Neural progenitor cell (in vitro differentiated cells): ENCODE measurements at regions not wholly inside any gene's neighbourhood (a gene's known extent, or its start where the extent isn't known, plus 50 kb on each side); places are given as distances from the start of the nearest gene placed in this dataset.

Experiments used
- DNase-seq: peaks from one replicate; pipeline ENCODE4 v3.0.0-alpha.2; 2016; ENCODE audit warnings: low spot score
- H2AFZ ChIP-seq: fragments of 200-600 bp; sonication (generic); replicated peaks from 2 replicates; pipeline ENCODE4 v1.6.1; 2016; ENCODE audit warnings: antibody characterized with exemption
- H3F3A ChIP-seq: fragments of 200-600 bp; sonication (generic); 2 replicates; pipeline ENCODE4 v1.6.1; 2016; ENCODE audit warnings: antibody characterized with exemption, low read depth
- H3K27ac ChIP-seq: fragments of 200-600 bp; sonication (generic); 2 replicates; pipeline ENCODE4 v1.5.1; 2016; ENCODE audit warnings: mild to moderate bottlenecking
- H3K27me3 ChIP-seq: fragments of 200-600 bp; sonication (generic); 2 replicates; pipeline ENCODE4 v1.6.1; 2016; ENCODE audit warnings: mild to moderate bottlenecking, moderate library complexity
- H3K36me3 ChIP-seq: fragments of 200-600 bp; sonication (generic); 2 replicates; pipeline ENCODE4 v1.5.1; 2016
- H3K4me1 ChIP-seq: fragments of 200-600 bp; sonication (generic); 2 replicates; pipeline ENCODE4 v1.6.1; 2016; ENCODE audit warnings: mixed run types
- H3K4me2 ChIP-seq: fragments of 200-600 bp; sonication (generic); 2 replicates; pipeline ENCODE4 v1.6.1; 2016
- H3K4me3 ChIP-seq: fragments of 200-600 bp; sonication (generic); 2 replicates; pipeline ENCODE4 v1.5.1; 2016
- H3K79me2 ChIP-seq: fragments of 200-600 bp; sonication (generic); 2 replicates; pipeline ENCODE4 v1.6.1; 2016; ENCODE audit warnings: low read depth
- H3K9ac ChIP-seq: fragments of 200-600 bp; sonication (generic); 2 replicates; pipeline ENCODE4 v1.6.1; 2016
- H3K9me3 ChIP-seq: fragments of 200-600 bp; sonication (generic); 2 replicates; pipeline ENCODE4 v1.5.1; 2016; ENCODE audit warnings: low read depth
- H4K20me1 ChIP-seq: fragments of 200-600 bp; sonication (generic); 2 replicates; pipeline ENCODE4 v1.6.1; 2016; ENCODE audit warnings: low read depth
- H3K27ac Mint-ChIP-seq: 3 replicates; pipeline ENCODE4 v1.8.0; 2021; ENCODE audit warnings: mixed read lengths
- H3K27me3 Mint-ChIP-seq: 2 replicates; pipeline ENCODE4 v1.8.0; 2022; ENCODE audit warnings: low read depth, mild to moderate bottlenecking, inconsistent platforms, moderate library complexity, mixed read lengths; ENCODE audit not compliant: insufficient read depth
- H3K36me3 Mint-ChIP-seq: 3 replicates; pipeline ENCODE4 v1.8.0; 2021; ENCODE audit warnings: mixed read lengths
- H3K4me1 Mint-ChIP-seq: 3 replicates; pipeline ENCODE4 v1.8.0; 2021; ENCODE audit warnings: mixed read lengths
- H3K4me3 Mint-ChIP-seq: 3 replicates; pipeline ENCODE4 v1.8.0; 2021; ENCODE audit warnings: mild to moderate bottlenecking, moderate library complexity, mixed read lengths
- H3K9me3 Mint-ChIP-seq: 3 replicates; pipeline ENCODE4 v1.8.0; 2020; ENCODE audit warnings: mixed read lengths
- EZH2 ChIP-seq: fragments of 200-600 bp; sonication (generic); IDR thresholded peaks from 2 replicates; pipeline ENCODE4 v1.6.1; 2017; ENCODE audit warnings: antibody characterized with exemption, mild to moderate bottlenecking, moderate library complexity
- EZH2phosphoT487 ChIP-seq: fragments of 200-600 bp; sonication (generic); IDR thresholded peaks from 2 replicates; pipeline ENCODE4 v1.6.1; 2017; ENCODE audit warnings: antibody characterized with exemption
- TF ChIP-seq, protein P1 (sequence below): fragments of 200-600 bp; sonication (generic); IDR thresholded peaks from 2 replicates; pipeline ENCODE4 v1.5.1; 2017; ENCODE audit warnings: antibody characterized with exemption, mild to moderate bottlenecking

DNA sequence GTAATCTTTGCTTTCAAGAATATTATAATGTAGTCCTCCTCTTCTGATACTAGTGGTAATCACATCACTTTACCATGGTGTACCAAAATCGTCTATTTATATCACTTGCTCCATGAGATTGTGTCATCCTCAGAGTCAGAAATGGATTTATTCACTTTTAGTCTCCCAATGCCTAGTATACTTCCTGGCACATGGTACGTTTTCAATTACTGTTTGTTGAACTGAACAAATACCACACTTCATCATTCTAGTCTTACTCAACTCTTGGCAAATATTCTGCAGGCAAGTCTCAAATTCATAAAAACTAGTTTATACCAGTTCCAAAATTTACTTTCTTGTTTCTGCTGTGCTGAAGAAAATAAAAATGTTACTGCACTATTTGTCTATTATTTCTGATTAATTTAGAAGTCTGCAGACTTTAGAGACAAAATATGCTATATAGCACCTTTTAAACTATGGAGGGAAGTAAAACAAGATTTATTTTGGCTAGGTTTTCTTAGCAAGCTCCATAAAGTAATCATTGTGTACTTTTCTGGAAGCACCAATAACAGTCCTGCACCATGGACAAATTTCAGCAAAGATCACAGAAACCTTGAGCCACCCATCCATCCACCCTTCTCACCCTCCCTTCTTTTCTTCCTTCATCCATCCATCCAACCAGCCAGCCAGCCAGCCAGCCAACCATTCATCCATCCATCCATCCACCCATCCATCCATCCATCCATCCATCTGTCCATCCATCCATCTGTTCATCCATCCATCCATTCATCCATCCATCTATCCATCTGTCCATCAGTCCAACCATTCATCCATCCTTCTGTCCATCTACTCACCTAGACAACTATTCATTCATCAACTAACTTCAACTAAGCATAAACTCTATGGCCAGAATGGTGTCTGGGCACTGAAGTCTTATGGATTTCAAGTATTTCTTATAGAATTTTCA is 102.1 kb upstream of the STMND1 start:
- Histone ChIP-seq H3K36me3 (no peaks in the 10 kb centered on the region), H3K4me2 (no peak overlapping the region)

GRCh38 chr6:16998461-16998860 is 103.4 kb upstream of the STMND1 start:
- no peaks in the 10 kb centered on the region for H4K20me1 ChIP-seq
- H2AFZ ChIP-seq, result no peak overlapping the region
- H3K79me2 ChIP-seq, result no peaks in the 10 kb centered on the region
- peaks cover 3% of the 10 kb centered on the region for H3K4me1 ChIP-seq
- no peaks in the 10 kb centered on the region for H3K9me3 Mint-ChIP-seq
- H3K36me3 Mint-ChIP-seq, result no peaks in the 10 kb centered on the region
- H3K9me3 ChIP-seq, result no peaks in the 10 kb centered on the region
- no peaks in the 10 kb centered on the region for H3K27me3 ChIP-seq
- TF ChIP-seq, protein P1, sequence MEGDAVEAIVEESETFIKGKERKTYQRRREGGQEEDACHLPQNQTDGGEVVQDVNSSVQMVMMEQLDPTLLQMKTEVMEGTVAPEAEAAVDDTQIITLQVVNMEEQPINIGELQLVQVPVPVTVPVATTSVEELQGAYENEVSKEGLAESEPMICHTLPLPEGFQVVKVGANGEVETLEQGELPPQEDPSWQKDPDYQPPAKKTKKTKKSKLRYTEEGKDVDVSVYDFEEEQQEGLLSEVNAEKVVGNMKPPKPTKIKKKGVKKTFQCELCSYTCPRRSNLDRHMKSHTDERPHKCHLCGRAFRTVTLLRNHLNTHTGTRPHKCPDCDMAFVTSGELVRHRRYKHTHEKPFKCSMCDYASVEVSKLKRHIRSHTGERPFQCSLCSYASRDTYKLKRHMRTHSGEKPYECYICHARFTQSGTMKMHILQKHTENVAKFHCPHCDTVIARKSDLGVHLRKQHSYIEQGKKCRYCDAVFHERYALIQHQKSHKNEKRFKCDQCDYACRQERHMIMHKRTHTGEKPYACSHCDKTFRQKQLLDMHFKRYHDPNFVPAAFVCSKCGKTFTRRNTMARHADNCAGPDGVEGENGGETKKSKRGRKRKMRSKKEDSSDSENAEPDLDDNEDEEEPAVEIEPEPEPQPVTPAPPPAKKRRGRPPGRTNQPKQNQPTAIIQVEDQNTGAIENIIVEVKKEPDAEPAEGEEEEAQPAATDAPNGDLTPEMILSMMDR, result no peak
- TF ChIP-seq EZH2 (no peak), EZH2phosphoT487 (no peak)
- H3K4me3 Mint-ChIP-seq, result no peak overlapping the region
- H3K27ac Mint-ChIP-seq, result no peak overlapping the region
- H3F3A ChIP-seq, result no peaks in the 10 kb centered on the region
- DNase-seq, result no peak
- H3K27me3 Mint-ChIP-seq, result no peaks in the 10 kb centered on the region
- H3K27ac ChIP-seq, result no peak overlapping the region
- H3K4me2 ChIP-seq, result no peak overlapping the region
- no peaks in the 10 kb centered on the region for H3K36me3 ChIP-seq
- H3K9ac ChIP-seq, result no peak overlapping the region
- peaks cover under 1% of the 10 kb centered on the region for H3K4me1 Mint-ChIP-seq
- no peak overlapping the region for H3K4me3 ChIP-seq

More for the DNA sequence above, 102.1 kb upstream of the STMND1 start:
- Histone ChIP-seq H3K79me2 (no peaks in the 10 kb centered on the region), H2AFZ (no peak overlapping the region), H4K20me1 (no peaks in the 10 kb centered on the region), H3K27me3 (no peaks in the 10 kb centered on the region), H3K9ac (no peak overlapping the region), H3K4me3 (no peak overlapping the region), H3F3A (no peaks in the 10 kb centered on the region), H3K4me1 (no peaks in the 10 kb centered on the region), H3K9me3 (no peaks in the 10 kb centered on the region), H3K27ac (no peak overlapping the region)
- DNase-seq, result no peak
- H3K9me3 Mint-ChIP-seq, result no peaks in the 10 kb centered on the region
- H3K27me3 Mint-ChIP-seq, result no peaks in the 10 kb centered on the region
- TF ChIP-seq, protein P1, result no peak
- TF ChIP-seq EZH2phosphoT487, result no peak
- no peak overlapping the region for H3K4me3 Mint-ChIP-seq
- no peaks in the 10 kb centered on the region for H3K4me1 Mint-ChIP-seq
- H3K36me3 Mint-ChIP-seq, result no peaks in the 10 kb centered on the region
- no peak overlapping the region for H3K27ac Mint-ChIP-seq

DNA sequence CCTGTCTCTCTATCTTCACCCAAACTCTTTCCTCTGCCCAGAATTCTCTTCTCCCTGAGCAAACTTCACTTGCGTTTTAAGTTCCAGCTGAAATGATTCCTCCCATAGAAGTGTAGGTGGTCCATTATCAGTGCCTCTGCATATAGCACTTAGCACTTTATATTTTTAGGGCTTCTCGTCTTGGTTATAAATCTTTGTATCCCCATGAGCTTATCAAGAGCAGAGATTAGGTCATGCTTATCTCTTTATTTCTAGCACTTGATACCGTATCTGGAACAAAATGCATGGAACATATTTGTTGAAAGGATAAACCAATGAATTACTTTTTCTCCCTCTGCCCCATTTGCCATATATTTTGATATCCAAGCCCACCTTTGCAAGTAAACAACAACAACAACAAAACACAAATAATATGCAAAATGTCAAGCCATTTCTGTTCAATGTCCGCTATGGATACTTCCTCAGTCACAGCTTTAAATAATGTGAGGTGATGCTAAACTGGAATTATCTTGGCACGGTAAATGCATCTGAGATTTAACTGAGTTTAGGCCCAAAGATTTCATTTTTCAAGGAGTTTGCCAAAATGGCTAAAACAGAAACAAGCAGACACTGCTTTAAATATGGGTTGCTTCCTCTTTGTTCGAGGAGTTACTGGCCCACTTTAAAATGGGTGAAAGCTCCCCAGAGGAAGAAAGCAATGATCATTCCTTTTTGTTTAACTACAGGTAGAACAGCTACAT is 106.2 kb upstream of the STMND1 start:
- H2AFZ ChIP-seq, result no peak overlapping the region
- no peaks in the 10 kb centered on the region for H4K20me1 ChIP-seq
- H3K4me2 ChIP-seq, result no peak overlapping the region
- Mint-ChIP-seq H3K27ac (no peak overlapping the region), H3K9me3 (no peaks in the 10 kb centered on the region), H3K4me3 (no peak overlapping the region), H3K4me1 (peaks cover 5% of the 10 kb centered on the region), H3K27me3 (no peaks in the 10 kb centered on the region), H3K36me3 (no peaks in the 10 kb centered on the region)
- no peaks in the 10 kb centered on the region for H3F3A ChIP-seq
- H3K27me3 ChIP-seq, result no peaks in the 10 kb centered on the region
- DNase-seq, result no peak
- H3K79me2 ChIP-seq, result no peaks in the 10 kb centered on the region
- H3K27ac ChIP-seq, result no peak overlapping the region
- H3K4me3 ChIP-seq, result no peak overlapping the region
- H3K4me1 ChIP-seq, result peaks cover 8% of the 10 kb centered on the region
- no peak overlapping the region for H3K9ac ChIP-seq
- no peaks in the 10 kb centered on the region for H3K36me3 ChIP-seq
- no peak for TF ChIP-seq EZH2
- H3K9me3 ChIP-seq, result no peaks in the 10 kb centered on the region
